H1 (cell line): ENCODE measurements at regions not wholly inside any gene's neighbourhood (a gene's known extent, or its start where the extent isn't known, plus 50 kb on each side); places are given as distances from the start of the nearest gene placed in this dataset.

ENCODE experiments used
- CTCF ChIA-PET: fragments of 300-600 bp; sonication (Branson Sonifier 250); formaldehyde crosslinking; loops from one replicate; lab custom pipeline; 2021; ENCODE audit not compliant: partially characterized antibody; lab: Charles Lee
- POLR2A ChIA-PET: fragments of 300-600 bp; sonication (Branson Sonifier 250); formaldehyde crosslinking; loops from one replicate; lab custom pipeline; 2021; ENCODE audit warnings: inconsistent platforms; ENCODE audit not compliant: partially characterized antibody; lab: Charles Lee
- DNase-seq, 2 experiments: peaks; one replicate each; pipeline versions ENCODE4 v3.0.0 to v3.0.0-alpha.2; 2010 to 2022; ENCODE audit warnings: low spot score in 2 of 2, low read depth in 1 of 2, mixed read lengths in 1 of 2
- FAIRE-seq: peaks from 2 replicates; lab custom pipeline; 2011; peaks lifted over from hg19 to GRCh38; lab: Jason Lieb, UNC
- H2AFZ ChIP-seq: 2 replicates; pipeline ENCODE4 v1.8.1; 2012; ENCODE audit warnings: low read length, inconsistent platforms
- H2AK5ac ChIP-seq: 2 replicates; pipeline ENCODE4 v1.6.1; 2013; ENCODE audit warnings: low read depth, low read length
- H2BK120ac ChIP-seq: replicated peaks from 2 replicates; pipeline ENCODE3; 2013; ENCODE audit warnings: low read depth, low read length, inconsistent platforms
- H2BK12ac ChIP-seq: 2 replicates; pipeline ENCODE4 v1.6.1; 2013; ENCODE audit warnings: low read depth, low read length
- H2BK15ac ChIP-seq: 2 replicates; pipeline ENCODE4 v1.6.1; 2013; ENCODE audit warnings: low read length
- H2BK20ac ChIP-seq: 2 replicates; pipeline ENCODE4 v1.6.1; 2013; ENCODE audit warnings: low read length
- H2BK5ac ChIP-seq: 2 replicates; pipeline ENCODE4 v1.6.1; 2013; ENCODE audit warnings: low read depth, low read length
- H3K14ac ChIP-seq: 2 replicates; pipeline ENCODE4 v1.6.1; 2013; ENCODE audit warnings: inconsistent platforms; ENCODE audit not compliant: insufficient read length
- H3K18ac ChIP-seq: 2 replicates; pipeline ENCODE4 v1.6.1; 2013; ENCODE audit warnings: low read length; ENCODE audit errors: extremely low read depth
- H3K23ac ChIP-seq: 2 replicates; pipeline ENCODE4 v1.6.1; 2013; ENCODE audit warnings: inconsistent platforms; ENCODE audit not compliant: insufficient read length
- H3K23me2 ChIP-seq: 2 replicates; pipeline ENCODE4 v1.6.1; 2013; ENCODE audit warnings: low read depth, low read length
- H3K27ac ChIP-seq: 2 replicates; pipeline ENCODE4 v1.6.1; 2011; ENCODE audit warnings: low read depth, low read length, inconsistent platforms
- H3K27me3 ChIP-seq, 4 experiments: replicated peaks in 1 of 4; 1 replicate in 1 of 4; 2 replicates in 3 of 4; pipeline versions ENCODE4 v1.6.1 to v1.8.1; 2011 to 2013; ENCODE audit warnings: low read length in 3 of 4, mild to moderate bottlenecking in 3 of 4, inconsistent platforms in 2 of 4, mixed read lengths in 2 of 4, moderate library complexity in 1 of 4; ENCODE audit not compliant: control insufficient read depth in 3 of 4, insufficient read depth in 3 of 4; ENCODE audit errors: extremely low read depth in 1 of 4
- H3K36me3 ChIP-seq, 4 experiments: 2 replicates each; pipeline versions ENCODE4 v1.6.1 to v1.8.1; 2011 to 2013; ENCODE audit warnings: mild to moderate bottlenecking in 4 of 4, low read length in 3 of 4, moderate library complexity in 2 of 4, control low read depth in 1 of 4, inconsistent platforms in 1 of 4; ENCODE audit not compliant: insufficient read depth in 4 of 4, control insufficient read depth in 2 of 4
- H3K4ac ChIP-seq: replicated peaks from 2 replicates; pipeline ENCODE3; 2013; ENCODE audit warnings: low read length, low read depth, mixed read lengths, inconsistent platforms; ENCODE audit not compliant: insufficient read length
- H3K4me1 ChIP-seq, 4 experiments: replicated peaks in 1 of 4; 1 replicate in 1 of 4; 2 replicates in 3 of 4; pipeline versions ENCODE4 v1.6.1 to v1.8.1; 2011 to 2013; ENCODE audit warnings: low read length in 3 of 4, inconsistent platforms in 2 of 4, mixed read lengths in 1 of 4; ENCODE audit not compliant: insufficient read depth in 4 of 4, control insufficient read depth in 3 of 4
- H3K4me2 ChIP-seq, 2 experiments: 2 replicates each; pipeline versions ENCODE4 v1.6.1 to v1.8.1; 2011 to 2013; ENCODE audit warnings: low read depth in 2 of 2, low read length in 2 of 2, control low read depth in 1 of 2, inconsistent platforms in 1 of 2, mild to moderate bottlenecking in 1 of 2; ENCODE audit not compliant: insufficient read depth in 1 of 2
- H3K4me3 ChIP-seq, 4 experiments: fragments of 200-600, 300-600 bp in 1 of 4; sonication (generic), shearing (Covaris generic), sonication (Bioruptor Twin) in 1 of 4; 2 replicates each; pipeline versions ENCODE4 v1.5.1 to v1.8.1; 2011 to 2016; ENCODE audit warnings: low read length in 4 of 4, low read depth in 3 of 4, control low read depth in 2 of 4, inconsistent platforms in 2 of 4, mild to moderate bottlenecking in 2 of 4, mixed read lengths in 1 of 4, moderate library complexity in 1 of 4; ENCODE audit not compliant: insufficient read depth in 2 of 4; ENCODE audit errors: extremely low read depth in 1 of 4
- H3K56ac ChIP-seq: replicated peaks from 2 replicates; pipeline ENCODE3; 2013; ENCODE audit warnings: low read depth, mild to moderate bottlenecking, mixed read lengths, low read length, inconsistent platforms; ENCODE audit not compliant: insufficient read length
- H3K79me1 ChIP-seq: 2 replicates; pipeline ENCODE4 v1.6.1; 2013; ENCODE audit warnings: low read depth, low read length, control low read depth
- H3K79me2 ChIP-seq, 2 experiments: 2 replicates each; pipeline versions ENCODE4 v1.6.1 to v1.8.1; 2012 to 2013; ENCODE audit warnings: low read length in 2 of 2, mild to moderate bottlenecking in 2 of 2, inconsistent platforms in 1 of 2; ENCODE audit not compliant: insufficient read depth in 2 of 2, control insufficient read depth in 1 of 2
- H3K9ac ChIP-seq, 4 experiments: replicated peaks in 1 of 4; 1 replicate in 1 of 4; 2 replicates in 3 of 4; pipeline versions ENCODE4 v1.6.1 to v1.8.1; 2011 to 2013; ENCODE audit warnings: low read depth in 3 of 4, low read length in 3 of 4, control low read depth in 2 of 4, mild to moderate bottlenecking in 2 of 4, moderate library complexity in 2 of 4, inconsistent platforms in 1 of 4; ENCODE audit errors: extremely low read depth in 1 of 4
- H3K9me3 ChIP-seq, 2 experiments: 2 replicates each; pipeline versions ENCODE4 v1.6.1 to v1.8.1; 2012 to 2013; ENCODE audit warnings: mild to moderate bottlenecking in 2 of 2, moderate library complexity in 2 of 2, control low read depth in 1 of 2, inconsistent platforms in 1 of 2, low read depth in 1 of 2, low read length in 1 of 2, mixed read lengths in 1 of 2; ENCODE audit not compliant: insufficient read depth in 2 of 2
- H4K20me1 ChIP-seq, 2 experiments: replicated peaks in 1 of 2; 2 replicates each; pipeline versions ENCODE3 to v1.8.1; 2011 to 2013; ENCODE audit warnings: inconsistent platforms in 2 of 2, low read length in 2 of 2, mild to moderate bottlenecking in 1 of 2; ENCODE audit not compliant: insufficient read depth in 2 of 2, control insufficient read depth in 1 of 2
- H4K5ac ChIP-seq: 2 replicates; pipeline ENCODE4 v1.6.1; 2013; ENCODE audit warnings: low read length, low read depth, mixed read lengths, inconsistent platforms; ENCODE audit not compliant: insufficient read length
- H4K8ac ChIP-seq: 2 replicates; pipeline ENCODE4 v1.8.0; 2013; ENCODE audit warnings: mild to moderate bottlenecking, moderate library complexity, low read length, inconsistent platforms; ENCODE audit not compliant: insufficient read depth; ENCODE audit errors: extremely low read depth
- H4K91ac ChIP-seq: replicated peaks from 2 replicates; pipeline ENCODE3; 2013; ENCODE audit warnings: low read length, mixed read lengths, inconsistent platforms; ENCODE audit not compliant: insufficient read length
- EP300 ChIP-seq, 2 experiments: IDR thresholded peaks; 1 replicate in 1 of 2; 2 replicates in 1 of 2; pipeline ENCODE4 v1.6.1; 2011 to 2012; ENCODE audit warnings: low read depth in 2 of 2, low read length in 2 of 2, mild to moderate bottlenecking in 2 of 2, borderline replicate concordance in 1 of 2, inconsistent platforms in 1 of 2, moderate library complexity in 1 of 2
- RNF2 ChIP-seq: fragments of 200-900, 300-1000 bp; sonication (generic); IDR thresholded peaks from 2 replicates; pipeline ENCODE4 v1.7.1; 2016; ENCODE audit warnings: borderline replicate concordance, low read depth, mild to moderate bottlenecking, antibody characterized with exemption, low read length; ENCODE audit not compliant: poor library complexity, severe bottlenecking; ENCODE audit errors: missing control alignments
- SIN3A ChIP-seq, 2 experiments: IDR thresholded peaks in 1 of 2; conservative IDR thresholded peaks in 1 of 2; 2 replicates each; pipeline ENCODE4 v1.6.1; 2011 to 2012; ENCODE audit warnings: low read length in 2 of 2, improper control_type of control experiment in 1 of 2, low read depth in 1 of 2, mild to moderate bottlenecking in 1 of 2
- SIX5 ChIP-seq: IDR thresholded peaks from 2 replicates; pipeline ENCODE4 v1.6.1; 2011; ENCODE audit warnings: mild to moderate bottlenecking, low read depth, low read length
- WGBS, 2 experiments: shearing (Covaris generic) in 1 of 2; methylation state at CpG; one replicate each; pipeline versions ENCODE4 v1.1.6 to v1.1.7; 2013 to 2015; ENCODE audit warnings: low lambda C conversion rate in 2 of 2, mixed read lengths in 2 of 2, inconsistent platforms in 1 of 2, low coverage in 1 of 2, missing lambda C conversion rate in 1 of 2; ENCODE audit not compliant: insufficient replicate concordance in 2 of 2, insufficient coverage in 1 of 2, insufficient read length in 1 of 2; ENCODE audit errors: extremely low coverage in 1 of 2, missing lambda C conversion rate in 1 of 2; 5-methylcytosine and 5-hydroxymethylcytosine counted together

- ChIA-PET CTCF (no interaction called here), POLR2A (no interaction called here)
- TF ChIP-seq EP300 (IDR thresholded peaks at IDR 0.05; ENCODE audit: borderline replicate concordance in 1 of 2, low read depth in 2 of 2, low read length in 2 of 2) (no peak), SIX5 (no peak), SIN3A (conservative IDR thresholded peaks at IDR 0.05 in 1 of 2, IDR thresholded peaks at IDR 0.05 in 1 of 2; ENCODE audit: low read depth in 1 of 2, low read length in 2 of 2) (no peak), RNF2 (no peak)
- Histone ChIP-seq H3K79me1 (no peaks in the 10 kb centered on the region), H3K56ac (no peak overlapping the region), H2BK20ac (no peak overlapping the region), H3K4me3 (no peak overlapping the region), H4K20me1 (no peaks in the 10 kb centered on the region), H3K23ac (no peak overlapping the region), H3K18ac (no peak overlapping the region), H3K27ac (no peak overlapping the region), H2BK120ac (no peak overlapping the region), H3K4ac (no peak overlapping the region), H4K91ac (no peak overlapping the region), H2BK5ac (no peak overlapping the region), H2AFZ (no peak overlapping the region), H3K4me2 (no peak overlapping the region), H3K27me3 (no peaks in the 10 kb centered on the region), H3K79me2 (no peaks in the 10 kb centered on the region), H2BK15ac (no peak overlapping the region), H3K9me3 (no peaks in the 10 kb centered on the region), H4K8ac (no peak overlapping the region), H2BK12ac (no peak overlapping the region), H3K23me2 (no peaks in the 10 kb centered on the region), H3K14ac (no peak overlapping the region), H4K5ac (no peak overlapping the region), H3K4me1 (peaks cover 0 to 9% (median 0%) of the 10 kb centered on the region in 4 experiments; a peak in 1 of 7 replicates), H2AK5ac (no peak overlapping the region), H3K9ac (no peak overlapping the region), H3K36me3 (no peaks in the 10 kb centered on the region)
- no peak for DNase-seq
- no peak for FAIRE-seq
- 94% methylated on average over 3 of the region's 3 CpGs; no CpG with 5 or more reads in 1 of the 2 experiments for WGBS, 2 experiments
Measured at GRCh38 chr4:138458751-138459150, 216.6 kb upstream of the SLC7A11 start.
